Right renal cortex interstitium (tissue), 3 donors: ENCODE measurements at regions not wholly inside any gene's neighbourhood (a gene's known extent, or its start where the extent isn't known, plus 50 kb on each side); places are given as distances from the start of the nearest gene placed in this dataset.

ENCODE experiments used
- DNase-seq, 3 donors: peaks; one replicate each; pipeline ENCODE4 v3.0.0-alpha.2; 2013; ENCODE audit warnings: low read depth in 3 of 3, low spot score in 2 of 3

DNA sequence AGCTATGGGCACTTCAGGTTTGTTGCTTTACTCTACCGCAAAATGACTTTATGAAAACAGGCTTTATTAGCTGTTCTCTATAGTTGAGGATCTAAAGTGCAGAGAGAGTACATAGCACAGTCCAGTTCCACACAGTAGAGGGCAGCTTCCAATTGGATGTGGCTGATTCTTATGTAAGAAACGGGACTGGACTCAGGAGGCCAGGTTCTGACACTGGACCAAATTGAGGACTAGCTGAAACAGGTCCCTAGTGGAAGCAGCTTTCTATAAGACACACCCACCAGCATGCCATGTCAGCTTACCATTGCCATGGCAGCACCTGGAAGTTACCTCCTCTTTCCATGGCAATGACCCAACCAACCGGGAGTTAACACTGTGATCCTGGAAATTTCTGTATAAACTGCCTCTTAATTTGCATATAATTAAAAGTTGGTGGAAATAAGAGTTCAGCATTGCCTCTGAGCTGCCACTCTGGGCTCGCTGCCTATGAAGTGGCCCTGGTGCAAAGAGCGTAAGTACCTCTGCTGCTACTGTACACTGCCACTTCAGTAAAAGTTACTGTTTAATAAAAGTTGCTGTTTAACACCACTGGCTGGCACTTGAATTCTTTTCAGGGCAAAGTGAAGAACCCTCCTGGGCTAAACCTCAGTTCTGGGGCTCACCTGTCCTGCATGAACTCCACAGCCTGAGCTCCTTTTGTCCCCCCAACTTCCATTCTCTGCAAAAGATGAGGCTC is 211.9 kb upstream of the SLC10A2 start:
- DNase-seq: no peak

DNA sequence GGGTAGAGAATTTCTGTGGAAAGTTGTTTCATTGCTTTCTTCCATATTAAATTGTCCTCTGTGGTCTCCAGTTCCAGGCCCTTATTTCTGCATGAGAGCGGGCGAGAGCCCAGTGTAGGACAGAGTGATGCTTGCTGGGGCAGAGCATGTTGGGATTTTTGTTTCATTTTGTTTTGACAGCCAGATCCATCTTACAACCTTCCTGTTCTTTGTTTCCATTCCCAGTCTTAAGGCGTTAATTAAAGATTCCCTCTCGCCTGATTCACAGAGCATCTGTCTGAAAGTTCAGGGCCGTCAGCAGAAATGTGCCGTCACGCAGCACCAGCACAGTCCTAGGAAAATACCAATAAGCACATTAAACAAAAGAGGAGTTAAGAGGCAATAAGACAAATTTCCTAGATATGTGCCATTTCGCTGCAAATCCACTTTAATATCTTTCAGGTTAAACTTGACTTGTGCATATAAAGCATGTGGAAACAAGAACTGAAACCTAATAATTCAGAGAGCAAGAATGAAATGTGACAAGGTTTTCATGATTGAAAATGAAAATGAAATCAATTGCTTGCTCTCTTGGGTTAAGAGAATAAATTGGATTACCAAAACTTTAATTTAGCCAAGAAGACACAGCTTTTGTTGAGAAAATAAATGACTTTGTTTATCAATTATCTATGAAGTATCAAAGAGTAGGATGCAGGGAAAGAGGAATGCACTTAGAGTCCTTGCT is 210.7 kb upstream of the SLC10A2 start:
- DNase-seq: no peak

- DNase-seq: no peak
These were observed 209.5 kb upstream of the SLC10A2 start for GRCh38 chr13:103275722-103276121.

GRCh38 chr13:103275081-103275480 is 208.9 kb upstream of the SLC10A2 start:
- no peak for DNase-seq

DNA sequence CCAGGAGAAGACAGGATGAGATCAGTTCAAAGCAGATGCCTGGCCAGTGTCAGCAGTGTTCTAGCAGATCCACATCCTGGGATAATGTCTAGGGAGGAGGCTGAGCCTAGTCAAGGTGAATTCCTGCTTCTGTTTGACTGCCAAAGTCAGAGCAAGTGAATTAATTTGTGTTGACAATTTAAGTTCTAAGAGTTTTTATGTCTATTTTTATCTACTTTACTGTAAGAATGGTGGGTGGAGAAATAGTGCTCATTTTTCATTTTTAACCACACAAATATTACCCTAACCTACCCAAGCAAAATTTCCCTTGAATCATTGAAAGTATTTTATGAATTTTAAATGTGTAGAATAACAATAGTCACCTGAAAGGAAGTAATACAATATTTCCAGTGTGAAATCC is 207.6 kb upstream of the SLC10A2 start:
- no peak for DNase-seq

- DNase-seq: no peak
These were observed 206.6 kb upstream of the SLC10A2 start for GRCh38 chr13:103272770-103273169.

DNA sequence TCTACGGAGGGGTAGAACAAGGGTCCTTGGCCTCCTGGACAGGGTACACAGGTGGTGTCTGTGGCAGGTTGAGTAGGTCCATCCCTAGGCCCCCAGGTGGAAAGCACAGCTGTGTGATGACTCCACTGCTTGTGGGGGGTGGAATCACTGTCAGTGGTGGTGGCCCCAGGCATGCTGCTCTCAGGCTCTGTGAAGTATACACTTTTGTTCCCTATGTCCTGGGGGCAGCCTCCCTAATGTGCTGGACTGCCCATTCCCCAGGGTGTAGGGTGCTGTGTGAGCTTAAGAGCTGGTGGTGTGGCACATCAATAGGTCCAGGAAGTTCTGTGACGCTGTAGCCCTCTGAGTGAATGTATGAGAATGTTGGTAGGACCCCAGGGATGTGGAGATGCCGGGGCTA is 197.2 kb upstream of the SLC10A2 start:
- no peak for DNase-seq

DNA sequence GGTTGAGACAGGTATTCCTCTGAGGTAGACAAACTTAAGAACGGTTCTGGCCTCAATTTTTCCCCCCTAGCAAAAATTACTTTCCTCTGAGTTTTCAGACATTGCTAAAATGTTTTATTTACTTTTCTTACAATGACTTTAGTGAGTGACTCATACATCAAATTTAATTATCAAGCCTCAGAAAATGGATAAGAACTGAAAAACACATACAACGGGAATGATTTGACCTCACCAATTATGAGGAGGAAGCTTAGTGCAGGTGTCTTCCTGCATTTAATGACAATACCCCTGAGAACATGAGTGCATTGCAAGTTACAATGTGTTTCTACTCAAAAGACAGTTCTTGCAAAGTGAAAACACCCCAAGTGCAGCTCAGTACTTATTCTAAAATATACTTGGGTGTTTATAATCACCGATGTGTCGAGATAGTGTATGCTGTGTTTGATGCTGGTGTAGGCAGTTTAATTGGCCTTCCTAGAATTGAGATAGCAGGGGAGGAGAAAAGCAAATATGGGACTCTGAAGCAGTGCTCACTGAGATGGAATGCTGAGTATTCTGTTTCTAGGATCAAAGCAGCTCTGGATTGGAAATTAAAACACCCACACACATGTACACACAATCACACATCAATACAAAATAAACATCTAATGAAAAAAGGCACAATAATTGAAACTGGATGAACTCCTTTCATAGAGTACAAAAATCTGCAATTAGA is 189.5 kb upstream of the SLC10A2 start:
- DNase-seq: peak in 1 of 3 donors; percentile 6

DNA sequence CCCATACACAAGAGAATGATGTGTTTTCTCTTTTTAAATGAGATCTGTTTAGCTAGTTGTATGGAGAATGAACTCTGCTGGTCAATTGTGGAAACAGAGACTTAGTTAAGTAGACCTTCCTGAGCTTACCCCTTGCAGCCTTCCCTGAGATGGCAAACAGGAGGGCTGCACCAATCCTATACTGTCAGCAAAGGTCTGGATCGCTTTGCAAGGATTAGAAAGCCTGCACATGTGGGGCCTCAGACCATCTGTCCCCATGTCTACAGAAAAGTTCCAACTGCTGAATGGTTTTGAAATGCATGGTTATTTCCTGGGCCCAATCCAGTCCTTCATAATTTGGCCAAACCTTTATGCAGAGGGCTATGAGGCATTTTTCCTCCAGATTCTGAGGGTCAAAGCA is 183.9 kb upstream of the SLC10A2 start:
- no peak for DNase-seq

DNA sequence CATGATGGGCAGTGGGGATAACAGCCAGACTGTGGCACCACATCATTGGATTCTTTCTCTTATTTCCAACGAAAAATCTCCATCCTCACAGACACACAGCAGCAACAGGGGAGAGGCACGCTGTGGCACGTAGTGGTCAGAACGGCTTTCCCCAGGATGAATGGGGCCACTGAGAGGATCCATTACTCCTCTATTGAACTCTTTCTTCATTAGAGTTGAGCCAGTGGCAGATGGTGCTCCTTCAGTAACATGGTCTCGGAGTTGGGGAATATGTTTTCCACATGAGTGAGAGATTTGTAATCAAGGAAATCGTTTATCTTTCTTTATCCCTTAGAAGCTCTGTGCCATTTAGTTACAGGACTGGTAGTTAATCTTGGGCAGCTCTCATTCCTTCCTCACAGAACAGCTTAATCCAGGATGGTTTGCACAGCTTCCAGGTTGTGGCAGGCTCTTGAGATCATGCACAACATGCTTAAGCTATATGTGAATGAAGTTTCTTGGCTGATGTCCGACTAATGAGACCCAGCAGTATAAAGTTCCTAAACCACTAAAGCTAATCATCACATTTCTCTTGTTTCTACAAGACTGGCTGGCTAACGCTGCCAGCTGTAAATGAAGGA is 180.5 kb upstream of the SLC10A2 start:
- DNase-seq: no peak

DNA sequence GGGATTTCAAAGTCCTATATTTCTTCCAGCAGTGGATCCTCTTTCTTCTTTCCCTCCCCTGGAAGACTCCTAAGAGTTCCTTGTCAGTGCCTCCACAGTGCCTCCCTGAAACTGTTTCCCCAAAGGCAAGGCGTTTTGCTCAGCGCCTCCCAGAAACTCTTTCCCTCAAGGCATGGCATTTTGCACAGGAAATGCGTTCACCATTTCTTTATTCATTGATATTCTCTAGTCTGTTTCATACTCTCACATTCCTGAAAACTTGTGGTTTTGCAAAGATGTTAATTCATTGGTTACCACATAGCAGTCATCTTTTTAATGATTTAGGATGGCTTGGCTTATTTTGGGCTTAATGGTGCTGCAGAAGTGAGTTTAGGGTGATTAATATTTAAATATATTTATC is 177.3 kb upstream of the SLC10A2 start:
- no peak for DNase-seq

GRCh38 chr13:103238441-103238840 is 172.2 kb upstream of the SLC10A2 start:
- no peak for DNase-seq

DNA sequence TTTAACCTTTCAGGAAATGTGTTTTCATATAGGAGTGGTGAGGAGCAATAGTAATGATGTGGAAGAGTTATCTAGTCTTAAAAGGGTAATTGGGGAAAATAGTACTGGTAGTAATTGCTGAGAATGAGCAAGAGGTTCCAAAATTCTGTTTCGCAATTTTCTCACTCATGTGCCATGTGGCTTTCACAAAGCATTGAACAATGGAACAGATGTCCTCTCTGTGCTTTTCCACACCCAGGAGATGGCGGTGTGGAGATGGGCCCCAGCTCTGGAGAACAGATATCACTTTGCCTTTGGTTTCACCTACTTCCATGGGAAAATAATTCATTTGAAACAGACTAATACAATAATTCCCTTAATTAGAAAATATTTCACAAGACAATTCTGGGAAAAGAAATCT is 170.0 kb upstream of the SLC10A2 start:
- DNase-seq: no peak

- DNase-seq: no peak
These were observed 163.5 kb upstream of the SLC10A2 start for GRCh38 chr13:103229674-103230073.

DNA sequence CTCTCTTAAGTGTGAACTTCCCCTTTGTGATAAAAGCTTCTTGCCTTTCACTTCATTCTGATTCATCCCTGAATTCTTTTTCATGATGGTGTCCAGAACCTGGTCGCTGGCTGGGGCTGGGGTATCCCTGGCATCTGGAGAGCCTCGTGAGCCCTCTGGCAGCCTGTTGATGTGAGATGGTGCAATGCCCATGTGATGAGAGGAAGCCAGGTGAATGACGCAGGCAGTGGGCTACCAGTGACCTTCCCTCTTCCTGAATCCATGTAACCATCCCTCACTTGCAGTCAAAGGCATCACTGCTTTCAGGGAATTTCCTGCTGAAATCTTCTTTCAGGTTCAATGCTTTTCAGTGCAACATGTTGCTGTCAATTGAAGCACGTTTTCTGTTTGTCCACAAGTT is 158.6 kb upstream of the SLC10A2 start:
- DNase-seq: no peak

- no peak for DNase-seq
These were observed 156.5 kb upstream of the SLC10A2 start for GRCh38 chr13:103222683-103223082.

DNA sequence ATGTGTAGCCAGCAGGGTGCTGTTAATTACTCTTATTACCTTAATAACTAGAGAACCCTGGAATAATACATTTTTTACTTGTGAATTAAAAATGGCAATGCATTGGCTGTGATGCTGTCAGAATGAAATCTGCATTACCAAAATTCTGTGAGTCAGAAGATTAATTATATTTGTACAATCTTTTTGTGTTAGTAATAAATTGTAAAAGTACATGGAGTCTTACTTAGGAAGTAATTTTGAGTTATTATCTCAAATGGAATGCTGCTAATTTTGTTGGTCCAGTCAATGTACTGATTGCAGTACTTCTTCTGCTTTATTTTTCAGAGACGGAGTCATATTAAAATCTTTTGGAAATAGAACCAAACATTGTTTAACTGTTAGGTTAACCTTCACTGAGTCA is 152.0 kb upstream of the SLC10A2 start:
- DNase-seq: no peak

DNA sequence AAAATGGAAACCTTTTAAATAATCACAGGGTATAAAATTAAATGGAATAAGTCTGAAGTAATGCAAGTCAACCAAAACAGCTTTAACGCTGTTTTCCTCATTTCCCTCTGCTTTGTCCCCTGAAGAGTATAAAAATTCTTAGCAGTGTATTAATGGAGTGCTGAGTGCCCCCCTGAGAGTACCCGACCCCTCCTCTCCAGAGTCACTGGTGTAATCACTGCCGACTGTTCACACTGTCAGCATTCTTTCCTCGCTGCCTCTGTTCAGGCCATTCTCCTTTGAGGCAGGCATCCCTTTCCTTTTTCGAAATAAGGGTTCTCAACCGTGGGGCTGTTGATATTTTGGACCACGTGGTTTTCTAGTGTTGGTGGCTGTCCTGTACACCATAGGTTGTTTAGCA is 146.9 kb upstream of the SLC10A2 start:
- no peak for DNase-seq

GRCh38 chr13:103210348-103210747 is 144.1 kb upstream of the SLC10A2 start:
- DNase-seq: no peak

DNA sequence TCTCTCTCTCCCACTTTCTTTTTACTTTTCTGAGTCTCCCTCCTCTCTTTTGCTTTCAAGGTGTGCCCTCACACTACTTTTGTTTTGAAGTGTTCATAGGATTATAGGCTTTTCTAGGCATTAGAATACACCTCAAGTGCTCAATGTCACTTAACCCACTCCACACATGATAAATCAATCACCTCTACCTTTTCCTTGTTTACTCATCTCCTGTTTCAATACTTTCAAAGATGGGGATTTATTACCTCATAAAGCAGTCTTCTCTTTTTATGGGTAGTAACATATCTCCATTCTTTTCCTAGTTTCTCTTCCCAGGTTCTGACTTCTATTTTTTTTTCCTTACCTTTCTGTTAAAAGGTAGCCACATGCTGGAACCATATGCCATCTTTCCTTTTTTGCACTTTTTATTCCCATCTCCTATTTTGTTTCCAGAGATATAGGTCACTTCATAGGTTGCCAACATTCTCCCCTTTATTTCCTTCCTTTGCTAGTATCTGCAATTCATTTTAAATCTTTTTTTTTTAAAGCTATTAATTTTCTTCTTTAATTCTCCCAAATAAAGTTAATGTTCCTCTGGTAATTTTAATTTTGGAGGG is 137.6 kb upstream of the SLC10A2 start:
- peak in 1 of 3 donors; percentile 16 for DNase-seq
